Fibroblast of lung (primary cell): ENCODE measurements at regions not wholly inside any gene's neighbourhood (a gene's known extent, or its start where the extent isn't known, plus 50 kb on each side); places are given as distances from the start of the nearest gene placed in this dataset.

ENCODE experiments used
- CTCF ChIP-seq, 2 donors: IDR thresholded peaks in 1 of 2; conservative IDR thresholded peaks in 1 of 2; 1 replicate in 1 of 2; 2 replicates in 1 of 2; pipeline ENCODE4 v1.5.1; 2011 to 2012; ENCODE audit warnings: low read length in 2 of 2, control low read depth in 1 of 2, inconsistent platforms in 1 of 2, low read depth in 1 of 2, mild to moderate bottlenecking in 1 of 2
- EZH2 ChIP-seq: IDR thresholded peaks from 2 replicates; pipeline ENCODE4 v1.5.1; 2012; ENCODE audit warnings: low read length, control low read depth, mild to moderate bottlenecking; ENCODE audit errors: missing control alignments

- no peak for TF ChIP-seq CTCF (conservative IDR thresholded peaks at IDR 0.05 in 1 of 2, IDR thresholded peaks at IDR 0.05 in 1 of 2; ENCODE audit: low read depth in 1 of 2, low read length in 2 of 2)
- TF ChIP-seq EZH2, result no peak
These were observed 808.9 kb downstream of the STPG2 start for GRCh38 chr4:97334348-97334747.
